KMS-11 (cell line): ENCODE measurements at regions not wholly inside any gene's neighbourhood (a gene's known extent, or its start where the extent isn't known, plus 50 kb on each side); places are given as distances from the start of the nearest gene placed in this dataset.

Source experiments
- H2AFZ ChIP-seq: fragments of 200-600 bp; sonication (generic); 2 replicates; pipeline ENCODE4 v1.6.1; 2016; ENCODE audit warnings: antibody characterized with exemption, mixed run types, low read depth
- H3K27ac ChIP-seq: fragments of 200-600 bp; sonication (generic); 2 replicates; pipeline ENCODE4 v1.6.1; 2016; ENCODE audit warnings: mild to moderate bottlenecking, mixed run types
- H3K27me3 ChIP-seq: fragments of 200-600 bp; sonication (generic); 2 replicates; pipeline ENCODE4 v1.6.1; 2017; ENCODE audit warnings: mild to moderate bottlenecking, low read depth, mixed run types, moderate library complexity; ENCODE audit not compliant: insufficient read depth
- H3K36me3 ChIP-seq: fragments of 200-600 bp; sonication (generic); 2 replicates; pipeline ENCODE4 v1.6.1; 2017; ENCODE audit warnings: mild to moderate bottlenecking, mixed run types; ENCODE audit not compliant: insufficient read depth
- H3K4me1 ChIP-seq: fragments of 200-600 bp; sonication (generic); 2 replicates; pipeline ENCODE4 v1.6.1; 2016; ENCODE audit warnings: mild to moderate bottlenecking, low read depth, mixed run types; ENCODE audit not compliant: poor library complexity, severe bottlenecking
- H3K4me2 ChIP-seq: fragments of 200-600 bp; sonication (generic); 2 replicates; pipeline ENCODE4 v1.7.0; 2016; ENCODE audit warnings: mild to moderate bottlenecking, mixed run types
- H3K4me3 ChIP-seq: fragments of 200-600 bp; sonication (generic); IDR thresholded peaks from 2 replicates; pipeline ENCODE4 v1.6.1; 2017; ENCODE audit warnings: low read depth, low read length, mixed read lengths; ENCODE audit not compliant: insufficient read depth
- H3K79me2 ChIP-seq: fragments of 200-600 bp; sonication (generic); 2 replicates; pipeline ENCODE4 v1.6.1; 2016; ENCODE audit warnings: low read depth, mixed run types; ENCODE audit not compliant: insufficient read depth
- H3K9ac ChIP-seq: fragments of 200-600 bp; sonication (generic); 2 replicates; pipeline ENCODE4 v1.6.1; 2016; ENCODE audit warnings: mild to moderate bottlenecking, mixed run types
- H4K20me1 ChIP-seq: fragments of 200-600 bp; sonication (generic); 2 replicates; pipeline ENCODE4 v1.6.1; 2016; ENCODE audit warnings: mild to moderate bottlenecking, mixed run types; ENCODE audit not compliant: insufficient read depth
- TF ChIP-seq, protein P1 (sequence below): fragments of 200-600 bp; sonication (generic); conservative IDR thresholded peaks from 2 replicates; pipeline ENCODE4 v1.6.1; 2017; ENCODE audit warnings: low read depth, mild to moderate bottlenecking, antibody characterized with exemption, low read length, moderate library complexity, mixed read lengths

DNA sequence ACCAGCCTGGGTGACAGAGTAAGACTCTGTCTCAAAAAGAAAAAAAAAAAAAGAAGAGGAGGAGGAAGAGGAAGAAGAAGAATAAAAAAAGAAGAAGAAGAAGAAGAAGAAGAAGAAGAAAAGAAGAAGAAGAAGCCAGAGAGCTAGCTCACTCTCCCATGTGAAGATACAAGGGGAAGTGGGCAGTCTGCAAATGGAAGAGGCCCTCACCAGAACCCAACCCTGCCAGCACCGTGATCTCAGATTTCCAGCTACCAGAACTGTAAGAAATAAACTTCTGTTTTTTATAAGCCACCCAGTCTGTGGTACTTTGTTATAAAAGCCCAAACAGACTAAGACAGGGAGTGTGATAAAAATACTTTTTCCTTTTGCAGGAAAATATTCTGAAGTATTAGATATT is 130.7 kb downstream of the ETNK1 start:
- Histone ChIP-seq H3K79me2 (no peaks in the 10 kb centered on the region), H3K4me2 (no peak overlapping the region), H3K27me3 (no peaks in the 10 kb centered on the region), H3K27ac (no peak overlapping the region), H3K36me3 (no peaks in the 10 kb centered on the region), H3K4me1 (no peaks in the 10 kb centered on the region), H3K9ac (no peak overlapping the region), H4K20me1 (no peaks in the 10 kb centered on the region), H2AFZ (no peak overlapping the region), H3K4me3 (no peak overlapping the region)
- TF ChIP-seq, protein P1, sequence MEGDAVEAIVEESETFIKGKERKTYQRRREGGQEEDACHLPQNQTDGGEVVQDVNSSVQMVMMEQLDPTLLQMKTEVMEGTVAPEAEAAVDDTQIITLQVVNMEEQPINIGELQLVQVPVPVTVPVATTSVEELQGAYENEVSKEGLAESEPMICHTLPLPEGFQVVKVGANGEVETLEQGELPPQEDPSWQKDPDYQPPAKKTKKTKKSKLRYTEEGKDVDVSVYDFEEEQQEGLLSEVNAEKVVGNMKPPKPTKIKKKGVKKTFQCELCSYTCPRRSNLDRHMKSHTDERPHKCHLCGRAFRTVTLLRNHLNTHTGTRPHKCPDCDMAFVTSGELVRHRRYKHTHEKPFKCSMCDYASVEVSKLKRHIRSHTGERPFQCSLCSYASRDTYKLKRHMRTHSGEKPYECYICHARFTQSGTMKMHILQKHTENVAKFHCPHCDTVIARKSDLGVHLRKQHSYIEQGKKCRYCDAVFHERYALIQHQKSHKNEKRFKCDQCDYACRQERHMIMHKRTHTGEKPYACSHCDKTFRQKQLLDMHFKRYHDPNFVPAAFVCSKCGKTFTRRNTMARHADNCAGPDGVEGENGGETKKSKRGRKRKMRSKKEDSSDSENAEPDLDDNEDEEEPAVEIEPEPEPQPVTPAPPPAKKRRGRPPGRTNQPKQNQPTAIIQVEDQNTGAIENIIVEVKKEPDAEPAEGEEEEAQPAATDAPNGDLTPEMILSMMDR, result no peak

DNA sequence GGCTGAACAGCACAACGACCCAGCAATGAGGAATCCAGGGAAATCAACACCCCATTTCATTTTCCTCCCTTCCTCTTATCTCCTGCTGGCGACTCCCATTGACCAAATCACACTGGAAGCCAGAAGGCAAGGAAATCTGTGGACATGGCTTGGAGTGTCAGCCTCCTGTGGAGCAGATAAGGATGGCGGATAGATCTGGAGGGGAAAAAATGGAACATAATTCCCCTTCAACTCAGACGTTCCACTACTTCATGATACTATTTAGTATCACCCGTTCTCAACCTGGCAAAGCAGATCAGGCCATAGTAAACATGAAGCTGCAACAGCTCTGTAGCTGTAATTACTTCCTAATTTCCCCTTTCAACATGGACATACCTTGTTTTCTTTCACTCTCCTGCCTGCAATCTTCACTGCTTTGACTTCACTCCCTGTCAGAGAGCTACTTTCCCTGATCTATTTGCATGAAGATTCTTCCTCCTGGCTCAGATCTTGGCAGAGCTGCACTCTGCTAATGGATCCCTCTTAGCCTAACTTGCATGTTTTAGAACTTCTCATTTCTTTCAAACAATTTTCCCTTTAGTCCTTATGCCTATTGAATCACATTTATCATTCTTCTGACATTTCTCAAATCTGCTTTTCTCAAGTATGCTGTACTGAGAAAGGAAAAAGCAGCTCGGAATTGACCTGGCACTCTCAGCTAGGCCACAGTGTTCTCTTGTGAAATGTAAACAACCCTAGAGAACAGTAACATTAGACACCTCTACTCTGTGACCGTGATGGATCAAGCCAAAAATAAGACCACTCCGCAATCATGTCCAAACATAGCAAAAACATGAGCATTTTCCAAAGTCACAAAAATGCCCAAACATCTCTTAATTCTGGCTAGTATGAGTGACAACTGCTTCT is 135.1 kb downstream of the ETNK1 start:
- Histone ChIP-seq H4K20me1 (no peaks in the 10 kb centered on the region), H3K27me3 (no peaks in the 10 kb centered on the region), H3K4me1 (no peaks in the 10 kb centered on the region), H2AFZ (no peak overlapping the region), H3K36me3 (no peaks in the 10 kb centered on the region), H3K4me2 (no peak overlapping the region), H3K27ac (no peak overlapping the region), H3K4me3 (no peak overlapping the region), H3K79me2 (no peaks in the 10 kb centered on the region), H3K9ac (no peak overlapping the region)
- TF ChIP-seq, protein P1, result no peak

DNA sequence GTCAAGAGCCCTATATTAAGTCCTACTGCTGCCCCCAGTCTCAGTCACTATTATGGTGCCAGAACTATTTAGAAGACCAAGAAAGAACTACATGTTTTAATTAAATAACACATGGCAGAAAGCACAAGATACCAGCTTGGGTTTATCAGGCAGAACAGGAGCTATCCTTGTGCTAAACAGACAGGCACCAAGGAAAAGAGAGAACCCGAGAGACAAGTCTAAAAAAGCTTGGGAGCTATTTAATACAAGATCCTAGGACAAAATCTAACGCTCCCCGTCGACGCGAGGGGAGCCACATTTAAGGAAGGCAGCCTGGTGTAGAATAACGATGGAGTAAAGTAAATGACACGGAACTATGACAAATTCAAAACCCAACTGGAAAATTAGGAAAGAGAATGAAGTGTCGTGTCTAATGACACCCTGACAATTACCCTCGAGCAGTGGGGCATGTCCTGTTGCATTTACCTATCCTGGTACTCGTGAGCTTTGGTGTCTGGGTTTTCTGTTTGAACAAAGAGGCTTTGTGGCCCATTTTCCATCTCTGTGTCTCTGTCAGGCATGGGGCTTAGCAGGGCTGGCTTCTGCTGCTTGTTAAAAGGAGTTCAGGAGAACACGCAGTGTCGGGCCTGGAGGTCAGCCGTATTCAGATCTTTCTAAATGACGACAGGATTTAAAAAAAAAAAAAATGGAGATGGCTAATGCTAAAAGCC is 140.6 kb downstream of the ETNK1 start:
- Histone ChIP-seq H3K27ac (no peak overlapping the region), H3K9ac (no peak overlapping the region), H3K36me3 (no peaks in the 10 kb centered on the region), H3K4me3 (no peak overlapping the region), H3K79me2 (no peaks in the 10 kb centered on the region), H2AFZ (no peak overlapping the region), H3K27me3 (no peaks in the 10 kb centered on the region), H3K4me1 (no peaks in the 10 kb centered on the region), H3K4me2 (no peak overlapping the region), H4K20me1 (no peaks in the 10 kb centered on the region)
- TF ChIP-seq, protein P1, result no peak

DNA sequence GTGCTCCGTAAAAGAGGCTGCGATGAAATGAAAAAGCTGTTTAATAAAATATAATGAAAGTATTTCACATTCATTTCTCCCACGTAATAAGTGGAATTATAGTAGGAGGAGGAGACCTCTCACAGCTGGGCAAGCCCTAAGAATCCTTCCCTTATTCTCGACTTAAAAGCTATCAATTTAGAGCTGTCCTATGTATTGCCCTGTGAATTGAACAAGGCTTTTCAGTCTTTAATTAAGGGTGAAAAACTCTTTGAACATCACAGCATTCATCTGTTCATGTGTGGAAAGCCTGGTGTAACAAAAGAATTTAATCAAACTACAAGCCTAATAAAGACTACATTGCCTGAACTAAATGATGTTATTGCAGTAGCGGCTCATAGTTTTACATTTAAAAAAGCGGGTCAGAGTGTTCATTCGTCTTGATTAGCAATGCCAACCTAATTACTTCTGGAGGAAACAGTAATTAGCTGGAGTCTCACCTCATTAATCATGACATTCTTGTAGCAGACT is 142.0 kb downstream of the ETNK1 start:
- Histone ChIP-seq H3K27ac (no peak overlapping the region), H2AFZ (no peak overlapping the region), H3K27me3 (no peaks in the 10 kb centered on the region), H3K4me2 (no peak overlapping the region), H3K79me2 (no peaks in the 10 kb centered on the region), H3K4me1 (no peaks in the 10 kb centered on the region), H3K4me3 (no peak overlapping the region), H4K20me1 (no peaks in the 10 kb centered on the region), H3K36me3 (no peaks in the 10 kb centered on the region), H3K9ac (no peak overlapping the region)
- TF ChIP-seq, protein P1, result no peak
